GM19238 (cell line): ENCODE measurements at regions not wholly inside any gene's neighbourhood (a gene's known extent, or its start where the extent isn't known, plus 50 kb on each side); places are given as distances from the start of the nearest gene placed in this dataset.
"Not testable (repeated sequence)": the region's sequence is repeated elsewhere in the genome, so short reads cannot be mapped to it uniquely, and the experiment has no call there.

ENCODE experiments used
- DNase-seq: peaks from one replicate; pipeline ENCODE4 v3.0.0; 2011; ENCODE audit warnings: low spot score; ENCODE audit not compliant: insufficient read length

- no peak for DNase-seq
Measured at GRCh38 chr2:234249873-234250272, 199.4 kb downstream of the SPP2 start.

- DNase-seq, result no peak
Measured at GRCh38 chr2:234249034-234249735, 198.7 kb downstream of the SPP2 start.

- DNase-seq, result not testable (repeated sequence)
Measured at GRCh38 chr2:234248213-234248710, 197.8 kb downstream of the SPP2 start.

GRCh38 chr2:234247453-234248180 lies 197.1 kb downstream of the SPP2 start:
- no peak for DNase-seq

- no peak for DNase-seq
Measured at GRCh38 chr2:234245945-234246344, 195.4 kb downstream of the SPP2 start.

GRCh38 chr2:234243871-234244565 lies 193.5 kb downstream of the SPP2 start:
- no peak for DNase-seq

- no peak for DNase-seq
Measured at GRCh38 chr2:234242459-234242836, 191.9 kb downstream of the SPP2 start.

- no peak for DNase-seq
Measured at GRCh38 chr2:234241656-234242458, 191.4 kb downstream of the SPP2 start.

- DNase-seq, result no peak
Measured at GRCh38 chr2:234240917-234241316, 190.4 kb downstream of the SPP2 start.

GRCh38 chr2:234235191-234235590 lies 184.7 kb downstream of the SPP2 start:
- no peak for DNase-seq

- DNase-seq, result no peak
Measured at GRCh38 chr2:234231460-234231859, 181.0 kb downstream of the SPP2 start.

GRCh38 chr2:234219046-234219310 lies 168.5 kb downstream of the SPP2 start:
- DNase-seq, result no peak

- no peak for DNase-seq
Measured at GRCh38 chr2:234218266-234219045, 168.0 kb downstream of the SPP2 start.

- no peak for DNase-seq
Measured at GRCh38 chr2:234212534-234212933, 162.0 kb downstream of the SPP2 start.

GRCh38 chr2:234211797-234212196 lies 161.3 kb downstream of the SPP2 start:
- no peak for DNase-seq

GRCh38 chr2:234206738-234207137 lies 156.2 kb downstream of the SPP2 start:
- no peak for DNase-seq

GRCh38 chr2:234204480-234204879 lies 154.0 kb downstream of the SPP2 start:
- no peak for DNase-seq

- no peak for DNase-seq
Measured at GRCh38 chr2:234203135-234203984, 152.9 kb downstream of the SPP2 start.

- DNase-seq, result no peak
Measured at GRCh38 chr2:234202601-234203000, 152.1 kb downstream of the SPP2 start.

- DNase-seq, result no peak
Measured at GRCh38 chr2:234199996-234200395, 149.5 kb downstream of the SPP2 start.
